Keratinocyte (primary cell): ENCODE measurements at regions not wholly inside any gene's neighbourhood (a gene's known extent, or its start where the extent isn't known, plus 50 kb on each side); places are given as distances from the start of the nearest gene placed in this dataset.

Source experiments
- DNase-seq: peaks from one replicate; pipeline ENCODE4 v3.0.0-alpha.2; 2011; ENCODE audit warnings: low read depth, missing footprints, low spot score
- FAIRE-seq: peaks from 2 replicates; lab custom pipeline; 2011; peaks lifted over from hg19 to GRCh38; lab: Jason Lieb, UNC
- H2AFZ ChIP-seq: 2 replicates; pipeline ENCODE4 v1.6.0; 2012; ENCODE audit warnings: low read length, control low read depth, inconsistent platforms; ENCODE audit not compliant: control insufficient read depth
- H3K27ac ChIP-seq: 2 replicates; pipeline ENCODE4 v1.5.1; 2011; ENCODE audit warnings: low read length; ENCODE audit not compliant: control insufficient read depth, insufficient read depth
- H3K27me3 ChIP-seq: 3 replicates; pipeline ENCODE4 v1.6.0; 2011; ENCODE audit warnings: low read length; ENCODE audit not compliant: control insufficient read depth, insufficient read depth; ENCODE audit errors: extremely low read depth
- H3K36me3 ChIP-seq, 2 experiments: 2 replicates in 1 of 2; 3 replicates in 1 of 2; pipeline ENCODE4 v1.5.1; 2011; ENCODE audit warnings: low read length in 2 of 2, mild to moderate bottlenecking in 1 of 2; ENCODE audit not compliant: control insufficient read depth in 2 of 2, insufficient read depth in 2 of 2; ENCODE audit errors: extremely low read depth in 1 of 2
- H3K4me1 ChIP-seq: 3 replicates; pipeline ENCODE4 v1.5.1; 2011; ENCODE audit warnings: low read length; ENCODE audit not compliant: control insufficient read depth, insufficient read depth; ENCODE audit errors: extremely low read depth
- H3K4me2 ChIP-seq: 3 replicates; pipeline ENCODE4 v1.6.0; 2011; ENCODE audit warnings: low read depth, low read length; ENCODE audit not compliant: control insufficient read depth, insufficient read depth; ENCODE audit errors: extremely low read depth
- H3K4me3 ChIP-seq, 3 experiments: fragments of 200-600 bp in 1 of 3; sonication (generic) in 1 of 3; 2 replicates in 2 of 3; 3 replicates in 1 of 3; pipeline ENCODE4 v1.5.1; 2011 to 2016; ENCODE audit warnings: low read length in 3 of 3, mild to moderate bottlenecking in 3 of 3, control low read depth in 2 of 3, inconsistent platforms in 1 of 3, low read depth in 1 of 3, mixed read lengths in 1 of 3, mixed run types in 1 of 3, moderate library complexity in 1 of 3; ENCODE audit not compliant: control insufficient read depth in 2 of 3, insufficient read depth in 2 of 3; ENCODE audit errors: extremely low read depth in 1 of 3
- H3K79me2 ChIP-seq: 2 replicates; pipeline ENCODE4 v1.6.0; 2012; ENCODE audit warnings: low read length; ENCODE audit not compliant: control insufficient read depth, insufficient read depth
- H3K9ac ChIP-seq: 3 replicates; pipeline ENCODE4 v1.6.0; 2011; ENCODE audit warnings: low read length; ENCODE audit not compliant: control insufficient read depth, insufficient read depth; ENCODE audit errors: extremely low read depth
- H3K9me1 ChIP-seq: 3 replicates; pipeline ENCODE4 v1.6.0; 2011; ENCODE audit warnings: low read length; ENCODE audit not compliant: control insufficient read depth, insufficient read depth; ENCODE audit errors: extremely low read depth
- H3K9me3 ChIP-seq: 2 replicates; pipeline ENCODE4 v1.5.1; 2012; ENCODE audit warnings: low read depth, low read length; ENCODE audit not compliant: control insufficient read depth
- H4K20me1 ChIP-seq: 3 replicates; pipeline ENCODE4 v1.6.0; 2011; ENCODE audit warnings: low read length; ENCODE audit not compliant: control insufficient read depth, insufficient read depth; ENCODE audit errors: extremely low read depth
- EZH2 ChIP-seq: IDR thresholded peaks from one replicate; pipeline ENCODE4 v1.6.1; 2012; ENCODE audit warnings: inconsistent platforms, mild to moderate bottlenecking, low read length, moderate library complexity
- dilution Hi-C: fragments of 300-500 bp; cut with MboI; formaldehyde crosslinking; loops from one replicate; pipeline ENCODE4 v1.7.0; 2020; ENCODE audit warnings: low sequenced_read_pairs; ENCODE audit not compliant: extremely low pct_ligation_motif_present
- TF ChIP-seq, protein P1 (sequence below), 3 experiments: IDR thresholded peaks in 1 of 3; conservative IDR thresholded peaks in 1 of 3; optimal IDR thresholded peaks in 1 of 3; 2 replicates in 2 of 3; 3 replicates in 1 of 3; pipeline versions ENCODE3 to v1.5.1; 2011; ENCODE audit warnings: low read length in 3 of 3, mild to moderate bottlenecking in 3 of 3, moderate library complexity in 2 of 3, control low read depth in 1 of 3, inconsistent platforms in 1 of 3; ENCODE audit not compliant: insufficient read depth in 2 of 3; ENCODE audit errors: extremely low read depth in 1 of 3

DNA sequence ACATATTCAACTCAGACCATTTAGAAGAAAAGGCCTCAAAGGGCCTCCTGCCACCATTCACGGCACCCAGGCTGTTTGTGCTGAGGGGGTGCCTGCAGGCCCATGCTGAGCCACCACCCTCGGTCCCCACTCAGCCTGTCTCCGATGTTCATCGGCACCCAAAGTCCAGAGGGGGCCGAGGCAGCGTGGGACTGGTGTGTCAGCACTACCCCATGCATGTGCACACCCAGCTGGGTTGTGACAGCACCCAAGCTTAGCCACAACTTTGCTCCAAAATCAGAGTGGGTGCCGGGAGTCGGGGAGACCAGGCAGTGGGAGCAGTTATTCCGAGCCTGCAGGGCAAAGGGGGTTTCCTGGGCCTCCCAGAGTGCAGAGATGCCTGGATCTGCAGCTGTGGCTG, 508.5 kb upstream of the ZNF717 start:
- H3K36me3 ChIP-seq = no peaks in the 10 kb centered on the region
- H3K27ac ChIP-seq = no peak overlapping the region
- H3K9me3 ChIP-seq = no peaks in the 10 kb centered on the region
- H3K4me3 ChIP-seq = no peak overlapping the region
- no peak overlapping the region for H2AFZ ChIP-seq
- H3K4me2 ChIP-seq = no peak overlapping the region
- H3K79me2 ChIP-seq = no peaks in the 10 kb centered on the region
- TF ChIP-seq, protein P1, sequence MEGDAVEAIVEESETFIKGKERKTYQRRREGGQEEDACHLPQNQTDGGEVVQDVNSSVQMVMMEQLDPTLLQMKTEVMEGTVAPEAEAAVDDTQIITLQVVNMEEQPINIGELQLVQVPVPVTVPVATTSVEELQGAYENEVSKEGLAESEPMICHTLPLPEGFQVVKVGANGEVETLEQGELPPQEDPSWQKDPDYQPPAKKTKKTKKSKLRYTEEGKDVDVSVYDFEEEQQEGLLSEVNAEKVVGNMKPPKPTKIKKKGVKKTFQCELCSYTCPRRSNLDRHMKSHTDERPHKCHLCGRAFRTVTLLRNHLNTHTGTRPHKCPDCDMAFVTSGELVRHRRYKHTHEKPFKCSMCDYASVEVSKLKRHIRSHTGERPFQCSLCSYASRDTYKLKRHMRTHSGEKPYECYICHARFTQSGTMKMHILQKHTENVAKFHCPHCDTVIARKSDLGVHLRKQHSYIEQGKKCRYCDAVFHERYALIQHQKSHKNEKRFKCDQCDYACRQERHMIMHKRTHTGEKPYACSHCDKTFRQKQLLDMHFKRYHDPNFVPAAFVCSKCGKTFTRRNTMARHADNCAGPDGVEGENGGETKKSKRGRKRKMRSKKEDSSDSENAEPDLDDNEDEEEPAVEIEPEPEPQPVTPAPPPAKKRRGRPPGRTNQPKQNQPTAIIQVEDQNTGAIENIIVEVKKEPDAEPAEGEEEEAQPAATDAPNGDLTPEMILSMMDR (optimal IDR thresholded peaks at IDR 0.05 in 1 of 3, IDR thresholded peaks at IDR 0.05 in 1 of 3, conservative IDR thresholded peaks at IDR 0.05 in 1 of 3; ENCODE audit: extremely low read depth in 1 of 3, insufficient read depth in 2 of 3, low read length in 3 of 3) = no peak
- TF ChIP-seq EZH2 = no peak
- no peaks in the 10 kb centered on the region for H3K27me3 ChIP-seq
- no peaks in the 10 kb centered on the region for H3K4me1 ChIP-seq
- H4K20me1 ChIP-seq = no peaks in the 10 kb centered on the region
- FAIRE-seq (no peak), DNase-seq (no peak)
- H3K9ac ChIP-seq = no peak overlapping the region
- no peaks in the 10 kb centered on the region for H3K9me1 ChIP-seq
- dilution Hi-C loops = no loop called here

DNA sequence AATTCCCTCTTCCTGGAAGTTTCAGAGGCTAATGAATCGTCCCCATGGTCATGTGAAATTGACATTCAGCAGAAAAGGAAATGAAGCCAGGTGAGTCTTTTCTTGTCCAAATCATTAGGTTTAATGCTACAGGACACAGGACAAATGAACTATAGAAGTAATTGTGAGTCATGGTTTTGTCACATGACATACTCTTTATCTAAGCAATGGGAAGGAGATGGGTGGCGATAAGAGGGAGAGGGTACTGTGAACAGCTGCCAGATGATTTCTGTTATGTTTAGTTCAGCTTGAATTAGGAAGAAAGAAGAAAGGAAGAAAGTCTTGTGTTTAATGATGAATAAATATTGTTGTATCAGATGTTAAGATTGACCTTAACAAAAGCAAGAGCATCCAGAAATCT, 515.4 kb upstream of the ZNF717 start:
- no peak overlapping the region for H3K4me2 ChIP-seq
- H3K9me1 ChIP-seq = no peaks in the 10 kb centered on the region
- H3K27me3 ChIP-seq = no peaks in the 10 kb centered on the region
- no peaks in the 10 kb centered on the region for H3K36me3 ChIP-seq
- no peaks in the 10 kb centered on the region for H3K79me2 ChIP-seq
- H3K9ac ChIP-seq = no peak overlapping the region
- H2AFZ ChIP-seq = no peak overlapping the region
- H4K20me1 ChIP-seq = no peaks in the 10 kb centered on the region
- no peak overlapping the region for H3K4me3 ChIP-seq
- no peak for FAIRE-seq
- dilution Hi-C loops = no loop called here
- H3K27ac ChIP-seq = no peak overlapping the region
- DNase-seq = no peak
- H3K9me3 ChIP-seq = no peaks in the 10 kb centered on the region
- no peaks in the 10 kb centered on the region for H3K4me1 ChIP-seq
- TF ChIP-seq EZH2 = no peak
- TF ChIP-seq, protein P1 (optimal IDR thresholded peaks at IDR 0.05 in 1 of 3, IDR thresholded peaks at IDR 0.05 in 1 of 3, conservative IDR thresholded peaks at IDR 0.05 in 1 of 3; ENCODE audit: extremely low read depth in 1 of 3, insufficient read depth in 2 of 3, low read length in 3 of 3) = no peak
